ENCODE measurements at regions not wholly inside any gene's neighbourhood (a gene's known extent, or its start where the extent isn't known, plus 50 kb on each side); places are given as distances from the start of the nearest gene placed in this dataset.

DNA sequence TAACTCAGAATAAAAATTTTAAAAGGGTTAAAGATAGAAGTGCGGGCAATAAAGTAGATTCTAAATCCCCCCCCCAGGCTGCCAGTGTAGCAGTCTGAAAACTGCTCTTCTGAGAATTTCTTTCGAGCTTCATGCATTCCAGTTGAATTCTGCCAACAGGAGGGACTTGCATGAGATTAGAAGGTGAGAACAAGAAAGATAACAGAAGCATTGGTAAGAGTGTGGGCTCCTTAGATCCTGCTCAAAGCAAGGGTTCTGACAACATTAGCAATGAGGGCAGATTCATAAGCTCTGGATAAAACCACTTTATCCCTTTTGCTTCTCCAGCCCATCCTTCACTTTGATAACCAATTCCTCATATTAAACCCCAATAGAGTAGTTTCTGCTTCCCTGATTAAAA is 235.9 kb upstream of the CDH6 start:
- DNase-seq (ENCODE audit: low read depth in 3 of 3, low spot score in 2 of 3), result no peak

- DNase-seq (ENCODE audit: low read depth in 3 of 3, low spot score in 2 of 3), result no peak
Observed at GRCh38 chr5:30956251-30956650, 237.2 kb upstream of the CDH6 start.

DNA sequence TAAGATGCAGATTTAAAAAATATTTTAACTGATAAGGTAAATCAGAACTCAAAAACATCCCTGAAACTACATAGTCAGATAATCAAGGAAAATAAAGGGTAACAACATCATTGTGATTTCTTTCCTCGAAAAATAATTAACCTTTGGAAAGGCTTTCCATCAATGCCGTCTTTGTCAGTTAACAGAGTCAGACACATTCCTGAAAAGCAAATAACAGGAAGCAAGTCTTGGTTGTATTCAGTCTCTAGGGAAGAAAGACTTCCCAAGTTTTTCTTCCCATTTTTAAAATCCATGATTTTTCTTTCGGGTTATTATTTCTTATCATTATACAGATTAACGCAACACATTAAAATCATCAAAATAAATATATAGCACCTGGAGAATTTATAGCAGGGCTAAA is 256.4 kb upstream of the CDH6 start:
- no peak for DNase-seq (ENCODE audit: low read depth in 3 of 3, low spot score in 2 of 3)

DNA sequence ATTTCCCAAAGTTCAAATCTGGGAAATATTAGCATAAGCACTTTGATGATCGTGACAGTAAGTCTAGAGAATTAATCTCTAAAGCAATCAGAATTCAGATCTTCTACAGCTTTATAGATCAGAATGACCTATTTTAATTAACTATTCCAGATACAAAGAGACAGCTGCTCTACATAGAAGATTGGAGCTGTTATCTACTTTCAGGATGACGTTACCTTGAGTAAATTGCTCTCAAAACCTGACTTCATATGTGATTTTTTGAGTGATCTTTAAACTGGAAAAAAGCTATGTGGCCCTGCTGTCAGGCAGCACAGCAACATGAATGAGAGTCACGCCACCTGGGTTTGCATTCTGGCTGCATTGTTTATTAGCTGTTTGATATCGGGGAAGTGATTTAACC is 259.9 kb upstream of the CDH6 start:
- DNase-seq (ENCODE audit: low read depth in 3 of 3, low spot score in 2 of 3), result no peak

GRCh38 chr5:30932273-30933017 is 261.0 kb upstream of the CDH6 start:
- DNase-seq (ENCODE audit: low read depth in 3 of 3, low spot score in 2 of 3), result no peak

DNA sequence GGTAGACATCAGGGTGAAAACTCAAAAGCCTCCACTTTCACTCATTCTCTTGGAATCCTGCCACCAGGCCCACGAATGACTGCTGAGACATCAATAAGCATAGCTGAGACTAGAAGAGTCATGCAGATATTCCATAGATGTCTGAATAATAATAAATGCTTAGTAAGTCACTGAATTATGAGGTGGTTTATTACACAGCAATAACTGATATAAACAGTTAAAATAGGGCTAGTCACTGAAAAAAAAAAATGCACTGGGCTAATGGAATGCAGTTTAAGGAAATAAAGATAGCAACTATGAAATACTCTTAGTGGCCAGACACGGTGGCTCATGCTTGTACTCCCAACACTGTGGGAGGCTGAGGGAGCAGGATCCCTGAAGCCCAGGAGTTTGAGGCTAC is 262.8 kb upstream of the CDH6 start:
- DNase-seq (ENCODE audit: low read depth in 3 of 3, low spot score in 2 of 3), result no peak

GRCh38 chr5:30928956-30929355 is 264.5 kb upstream of the CDH6 start:
- no peak for DNase-seq (ENCODE audit: low read depth in 3 of 3, low spot score in 2 of 3)

- no peak for DNase-seq (ENCODE audit: low read depth in 3 of 3, low spot score in 2 of 3)
Observed at GRCh38 chr5:30926218-30926617, 267.3 kb upstream of the CDH6 start.

GRCh38 chr5:30921388-30921787 is 272.1 kb upstream of the CDH6 start:
- DNase-seq (ENCODE audit: low read depth in 3 of 3, low spot score in 2 of 3), result no peak

- no peak for DNase-seq (ENCODE audit: low read depth in 3 of 3, low spot score in 2 of 3)
Observed at GRCh38 chr5:30918171-30918570, 275.3 kb upstream of the CDH6 start.

DNA sequence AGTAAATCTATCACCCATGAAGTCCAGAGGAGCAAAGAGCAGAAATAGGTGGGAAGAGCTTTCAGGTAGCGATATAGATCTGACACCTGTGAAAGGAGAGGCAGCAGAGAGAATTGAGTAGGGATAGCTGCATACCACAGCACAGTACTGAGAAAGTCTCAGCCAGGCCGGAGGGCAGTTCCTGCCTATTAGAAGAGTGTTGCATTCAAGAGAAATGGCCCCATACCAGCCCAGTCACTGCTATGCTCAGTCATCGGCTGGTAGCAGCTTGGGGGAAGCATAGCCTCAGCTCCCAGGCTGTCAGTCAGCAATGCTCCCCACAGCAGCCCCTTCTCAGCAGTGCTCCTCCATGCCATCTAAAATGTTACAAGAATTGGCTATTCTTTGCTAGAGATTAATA is 285.1 kb upstream of the CDH6 start:
- no peak for DNase-seq (ENCODE audit: low read depth in 3 of 3, low spot score in 2 of 3)

GRCh38 chr5:30900367-30900766 is 293.1 kb upstream of the CDH6 start:
- DNase-seq (ENCODE audit: low read depth in 3 of 3, low spot score in 2 of 3), result no peak

GRCh38 chr5:30894811-30895210 is 298.7 kb upstream of the CDH6 start:
- no peak for DNase-seq (ENCODE audit: low read depth in 3 of 3, low spot score in 2 of 3)

DNA sequence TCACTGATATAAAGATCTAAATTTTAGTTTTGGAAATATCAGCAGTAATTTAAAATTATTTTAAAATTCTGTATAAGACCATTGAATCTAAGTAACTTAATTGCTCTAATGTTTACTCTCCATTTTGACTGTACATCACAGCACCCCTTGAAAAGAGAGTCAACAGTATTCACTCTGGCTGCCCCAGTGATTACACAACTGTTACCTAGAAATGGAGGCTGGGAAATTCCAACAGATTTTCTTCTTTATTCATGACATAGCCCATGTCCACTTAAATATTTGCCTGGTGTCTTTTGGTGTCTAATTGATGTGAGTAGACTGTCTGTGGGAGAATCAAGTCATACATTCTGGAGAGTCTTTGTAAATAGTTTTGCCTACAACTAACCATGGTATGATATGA is 301.8 kb upstream of the CDH6 start:
- DNase-seq (ENCODE audit: low read depth in 3 of 3, low spot score in 2 of 3), result no peak

DNA sequence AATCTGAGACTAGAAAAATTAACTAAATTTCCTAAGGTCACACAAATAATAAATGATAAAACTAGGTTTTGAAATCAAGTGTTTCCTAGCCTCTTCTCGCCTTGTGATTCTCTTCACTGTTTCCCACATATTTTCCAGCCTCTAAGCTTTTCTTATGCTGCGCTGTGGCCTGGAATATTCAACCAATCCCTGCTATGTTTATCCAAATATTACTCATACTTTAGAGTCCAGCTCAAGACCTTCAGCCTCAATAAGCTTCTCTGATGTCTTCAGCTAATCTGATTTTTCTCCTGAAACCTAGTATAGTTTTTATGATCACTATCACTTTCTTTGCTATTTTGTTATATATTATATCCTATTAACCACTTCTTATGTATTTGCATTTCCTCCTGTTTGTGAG is 303.1 kb upstream of the CDH6 start:
- DNase-seq (ENCODE audit: low read depth in 3 of 3, low spot score in 2 of 3), result no peak

DNA sequence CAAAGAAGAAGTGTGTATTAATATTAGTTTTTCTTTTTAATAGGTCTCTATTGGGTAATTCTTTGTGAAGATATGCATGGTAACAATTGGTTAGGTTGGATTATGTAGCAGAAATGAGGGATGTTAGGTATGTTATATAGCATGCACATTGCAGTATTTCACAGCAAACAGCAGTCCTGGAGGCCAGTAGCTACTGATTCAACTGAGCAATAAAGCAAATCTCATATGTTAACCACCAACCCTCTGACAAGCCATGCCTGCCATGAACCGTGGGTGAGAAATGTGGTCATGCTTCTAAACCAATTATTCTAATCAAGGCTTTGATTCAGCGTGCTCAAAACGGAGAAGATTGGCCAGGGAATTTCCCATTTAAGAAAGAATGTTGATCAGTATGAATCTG is 313.0 kb upstream of the CDH6 start:
- DNase-seq (ENCODE audit: low read depth in 3 of 3, low spot score in 2 of 3), result no peak

GRCh38 chr5:30879887-30880286 is 313.6 kb upstream of the CDH6 start:
- no peak for DNase-seq (ENCODE audit: low read depth in 3 of 3, low spot score in 2 of 3)

GRCh38 chr5:30878746-30879145 is 314.7 kb upstream of the CDH6 start:
- no peak for DNase-seq (ENCODE audit: low read depth in 3 of 3, low spot score in 2 of 3)

GRCh38 chr5:30878296-30878695 is 315.2 kb upstream of the CDH6 start:
- DNase-seq (ENCODE audit: low read depth in 3 of 3, low spot score in 2 of 3), result no peak

GRCh38 chr5:30874241-30875034 is 319.0 kb upstream of the CDH6 start:
- DNase-seq (ENCODE audit: low read depth in 3 of 3, low spot score in 2 of 3), result no peak

DNA sequence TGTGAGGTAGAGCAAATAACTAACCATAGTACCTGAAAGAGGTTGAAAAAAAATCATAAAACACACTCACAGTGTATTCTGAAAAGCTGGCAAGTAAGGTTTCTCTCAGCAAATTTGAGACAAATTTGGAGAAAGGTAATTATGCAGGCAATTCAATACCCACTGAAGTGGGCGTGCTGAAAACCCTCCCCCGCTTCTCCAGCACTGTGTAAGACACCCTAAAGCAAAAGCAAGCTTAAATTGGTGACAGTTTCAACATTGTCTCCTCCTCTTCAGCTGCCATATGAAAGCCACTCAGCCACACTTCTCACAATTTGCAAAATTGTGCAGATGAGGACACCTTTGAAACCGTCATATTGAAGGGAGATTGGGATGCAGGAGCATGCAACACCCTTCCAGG is 322.3 kb upstream of the CDH6 start:
- DNase-seq (ENCODE audit: low read depth in 3 of 3, low spot score in 2 of 3), result no peak

- no peak for DNase-seq (ENCODE audit: low read depth in 3 of 3, low spot score in 2 of 3)
Observed at GRCh38 chr5:30867711-30868110, 325.8 kb upstream of the CDH6 start.
